Brain pericyte (primary cell): ENCODE measurements at regions not wholly inside any gene's neighbourhood (a gene's known extent, or its start where the extent isn't known, plus 50 kb on each side); places are given as distances from the start of the nearest gene placed in this dataset.

ENCODE experiments used
- DNase-seq: peaks from one replicate; pipeline ENCODE4 v3.0.0-alpha.2; 2012; ENCODE audit warnings: low read depth, low spot score

DNA sequence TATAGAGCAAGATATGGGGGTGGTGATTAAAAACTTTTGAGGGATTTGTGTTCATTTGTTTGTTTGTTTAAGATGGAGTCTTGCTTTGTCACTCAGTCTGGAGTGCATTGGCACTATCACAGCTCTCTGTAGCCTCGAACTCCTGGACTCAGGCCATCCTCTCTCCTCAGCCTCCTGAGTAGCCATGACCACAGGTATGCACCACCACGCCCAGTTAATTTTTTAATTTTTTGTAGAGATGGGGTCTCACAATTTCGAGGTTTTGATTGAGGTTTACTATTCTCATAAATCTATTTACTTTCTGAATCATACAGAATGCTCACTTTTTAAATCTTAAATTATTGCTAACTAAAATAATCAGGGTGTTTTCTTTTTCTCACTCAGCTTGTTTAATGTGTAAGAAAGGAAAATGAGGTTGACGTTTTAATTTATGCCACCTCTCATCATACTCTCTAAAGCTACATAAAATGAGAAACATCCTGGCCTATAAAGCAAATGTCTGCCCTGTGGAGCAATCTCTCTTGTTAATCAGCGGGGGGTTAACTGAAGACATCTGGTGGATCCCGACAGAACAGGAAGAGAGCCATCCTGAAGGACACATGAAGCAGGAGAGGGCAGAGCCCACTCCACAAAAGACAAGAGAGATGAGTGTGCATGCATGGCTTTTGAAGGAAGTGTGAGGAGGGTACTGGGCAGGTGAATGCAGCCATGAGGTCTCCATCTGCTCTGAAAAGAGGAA, 589.1 kb upstream of the SLC8A1 start:
- DNase-seq: no peak

DNA sequence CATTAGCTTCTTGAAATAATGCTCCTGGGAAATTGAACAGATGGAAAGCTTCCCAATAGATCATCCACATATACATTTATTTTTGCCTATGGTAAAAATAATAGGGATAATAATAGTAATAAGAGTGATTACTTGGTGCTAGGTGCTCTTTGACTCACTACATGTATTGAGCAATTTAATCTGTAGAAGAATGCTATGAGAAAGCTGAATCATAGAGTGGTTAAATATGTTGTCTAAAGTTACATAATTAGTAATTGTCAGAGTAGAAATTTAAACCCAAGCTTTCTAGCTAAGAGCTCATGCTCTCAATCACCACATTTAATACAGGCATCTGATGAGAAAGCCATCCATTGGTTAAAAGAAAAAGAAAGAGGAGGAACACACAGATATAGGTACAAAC, 590.5 kb upstream of the SLC8A1 start:
- no peak for DNase-seq

DNA sequence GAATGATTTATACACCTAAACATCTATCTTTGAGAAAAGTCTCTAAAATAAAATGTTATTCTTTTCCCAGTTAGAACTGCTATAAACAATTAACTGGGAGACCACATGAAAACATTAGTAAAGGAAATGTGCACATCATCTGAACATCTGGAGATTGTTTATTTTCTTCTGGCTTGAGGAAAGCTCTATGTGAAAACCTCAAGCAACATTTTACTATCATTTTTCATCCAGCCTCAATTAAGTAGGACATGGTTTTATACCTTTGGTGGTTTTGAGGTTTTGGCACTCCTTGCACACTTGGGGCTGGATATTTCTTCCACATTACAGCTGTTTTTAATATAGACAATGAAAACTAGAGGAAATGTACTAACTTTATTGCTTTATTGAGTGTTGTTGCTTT, 609.5 kb upstream of the SLC8A1 start:
- peak; percentile 50 for DNase-seq

DNA sequence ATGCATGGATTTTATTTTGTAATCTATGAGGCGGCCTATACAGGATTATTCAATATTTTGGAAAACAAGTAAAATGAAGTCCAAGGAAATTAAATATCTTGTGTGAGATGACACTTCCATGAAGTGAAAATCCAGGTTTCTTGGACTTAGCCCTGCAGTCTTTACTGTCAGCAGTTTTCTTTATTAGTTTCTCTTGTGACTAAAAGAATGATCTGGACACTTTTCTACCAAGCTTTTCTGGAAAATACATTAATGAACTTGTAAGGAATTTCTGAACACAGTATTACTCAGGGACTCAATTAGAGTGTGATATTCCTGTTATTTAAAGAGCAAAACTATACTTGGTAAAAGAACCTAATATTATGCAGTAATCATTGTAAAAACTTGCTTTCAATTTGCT, 610.4 kb upstream of the SLC8A1 start:
- no peak for DNase-seq

DNA sequence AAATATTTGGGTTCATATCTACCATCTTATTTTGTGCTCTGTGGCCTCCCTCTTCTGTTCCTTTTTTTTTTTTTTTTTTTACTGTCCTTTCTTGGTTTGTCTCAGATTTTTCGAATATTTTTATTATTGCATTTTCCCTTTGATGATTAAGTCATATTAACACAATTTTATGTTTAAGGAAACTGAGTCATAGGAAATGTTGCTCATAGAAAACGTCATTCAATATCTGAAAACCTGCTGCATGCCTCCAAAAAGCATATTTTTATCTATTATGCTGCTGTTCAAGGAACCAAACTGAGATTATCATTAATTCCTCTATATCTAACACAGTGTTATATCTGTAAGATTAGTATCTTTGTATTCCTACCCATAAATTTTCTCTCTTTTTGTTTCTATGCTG, 614.3 kb upstream of the SLC8A1 start:
- DNase-seq: no peak

DNA sequence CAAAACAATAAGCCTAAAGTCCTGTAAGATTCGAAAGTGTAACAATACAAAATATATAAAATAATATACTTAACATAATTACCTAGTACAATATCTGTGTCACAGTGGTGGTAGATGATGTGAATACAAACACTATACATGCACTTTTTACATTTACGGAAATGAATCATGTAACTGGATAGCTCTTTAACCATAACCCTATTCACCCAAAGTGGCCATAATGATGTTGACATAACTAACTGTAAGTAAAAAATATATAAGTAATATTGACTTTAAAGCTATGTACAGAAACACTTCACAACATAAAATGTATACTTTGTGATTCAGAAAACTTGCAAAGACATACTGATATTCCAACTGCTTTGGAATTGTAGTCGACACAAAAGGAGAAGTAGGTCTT, 616.9 kb upstream of the SLC8A1 start:
- no peak for DNase-seq

DNA sequence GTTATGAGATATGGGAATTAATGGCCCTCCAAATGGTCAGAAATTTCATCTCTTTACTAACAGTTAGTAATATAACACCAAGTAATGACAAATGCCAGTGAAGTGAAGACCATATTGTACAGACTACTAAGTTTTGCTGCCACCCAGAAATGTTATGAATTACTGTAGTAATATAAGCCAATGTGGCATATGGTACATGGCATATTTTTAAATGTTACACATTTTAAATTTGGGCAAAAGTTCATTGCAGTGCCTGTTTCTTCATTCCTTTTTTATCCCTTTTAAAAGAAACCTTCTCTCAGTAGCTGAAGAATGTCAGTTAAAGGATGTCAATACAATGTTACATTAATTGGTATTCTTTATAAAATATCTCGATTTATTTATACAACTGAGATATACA, 626.5 kb upstream of the SLC8A1 start:
- no peak for DNase-seq

DNA sequence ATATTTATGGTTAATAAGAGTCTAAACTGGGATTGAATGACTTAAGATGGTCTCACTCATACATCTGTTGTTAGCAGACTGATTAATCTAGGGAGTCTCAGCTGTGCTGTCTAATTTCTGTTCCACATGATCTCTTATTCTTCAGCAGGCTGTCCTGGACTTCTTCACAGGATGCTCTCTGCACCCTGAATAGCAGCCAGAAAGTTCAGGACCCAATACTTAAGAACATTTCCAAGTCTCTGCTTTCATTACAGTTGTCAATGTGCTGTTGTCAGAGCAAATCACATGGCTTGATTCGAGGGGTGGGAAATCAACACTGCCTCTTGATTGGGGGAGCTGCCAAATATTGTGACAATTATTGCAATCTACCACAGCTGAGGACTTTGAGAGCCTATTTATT, 627.1 kb upstream of the SLC8A1 start:
- DNase-seq: no peak

DNA sequence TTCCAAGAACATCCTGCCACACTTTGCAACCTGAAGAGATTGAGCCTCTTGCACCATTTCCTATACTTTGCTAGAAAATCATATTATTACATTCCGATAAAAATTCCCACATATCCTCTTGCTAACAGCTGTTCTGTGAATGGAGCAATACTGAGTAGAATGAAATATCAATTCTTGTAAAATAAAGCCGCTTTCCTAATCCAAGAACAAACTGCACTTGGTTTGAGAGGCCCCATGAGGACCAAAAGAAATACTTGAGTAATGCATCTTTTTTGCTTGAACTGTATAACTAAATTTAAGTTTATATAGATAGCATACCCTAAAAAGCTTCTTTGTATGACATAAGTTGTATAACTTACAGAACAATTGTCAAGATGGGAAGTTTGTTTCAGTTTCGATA, 632.4 kb upstream of the SLC8A1 start:
- DNase-seq: no peak

DNA sequence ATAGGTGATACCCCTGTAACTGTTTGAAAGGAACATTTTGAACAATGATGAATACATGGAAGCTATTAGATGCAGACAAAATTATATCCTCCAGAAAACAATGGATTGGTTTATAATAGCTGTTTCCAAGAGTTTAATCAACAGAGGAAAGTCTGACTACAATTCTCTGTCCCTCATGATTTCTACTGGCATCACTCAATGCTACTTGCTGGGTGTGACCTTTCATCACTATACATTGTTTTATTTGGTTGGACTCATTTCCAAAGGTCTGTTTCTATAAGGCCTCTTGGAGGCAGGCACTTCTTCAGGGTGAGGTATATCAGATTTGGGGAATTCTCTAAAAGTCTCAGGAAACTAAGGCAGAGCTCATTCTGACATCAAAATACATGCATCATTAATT, 636.1 kb upstream of the SLC8A1 start:
- no peak for DNase-seq

DNA sequence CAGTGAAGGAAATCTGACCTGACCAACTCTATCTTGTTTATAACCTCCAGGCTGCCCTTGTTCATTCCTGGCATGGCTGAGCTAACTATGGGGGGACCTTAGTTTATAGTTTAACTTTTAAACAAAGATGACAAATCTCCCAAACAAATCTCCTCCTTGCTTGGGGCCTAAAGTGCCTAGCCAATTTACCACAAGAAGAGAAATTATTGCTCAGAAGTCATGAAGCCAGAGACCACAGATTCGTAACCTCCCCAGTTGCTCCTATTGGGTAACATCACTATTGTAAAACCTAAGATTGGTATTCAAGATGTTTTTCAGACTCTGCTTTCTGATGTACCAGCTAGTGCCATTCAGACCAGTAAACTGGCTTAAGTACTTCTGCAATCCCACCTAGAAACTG, 649.4 kb upstream of the SLC8A1 start:
- no peak for DNase-seq

DNA sequence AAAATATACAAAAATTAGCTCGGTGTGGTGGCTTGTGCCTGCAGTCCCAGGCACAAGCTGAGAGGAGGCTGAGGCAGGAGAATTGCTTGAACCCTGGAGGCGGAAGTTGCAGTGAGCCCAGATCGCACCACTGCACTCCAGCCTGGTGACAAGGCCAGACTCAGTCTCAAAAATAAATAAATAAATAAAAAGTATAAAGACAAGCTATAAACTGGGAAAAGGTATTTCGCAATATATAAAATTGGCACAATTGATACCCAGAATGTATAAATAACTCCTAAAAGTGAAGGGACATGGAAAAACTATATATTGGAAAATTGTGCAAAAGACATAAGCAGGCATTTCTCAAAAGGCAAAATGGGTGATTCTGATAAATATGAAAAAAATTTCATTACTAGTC, 657.9 kb upstream of the SLC8A1 start:
- no peak for DNase-seq

DNA sequence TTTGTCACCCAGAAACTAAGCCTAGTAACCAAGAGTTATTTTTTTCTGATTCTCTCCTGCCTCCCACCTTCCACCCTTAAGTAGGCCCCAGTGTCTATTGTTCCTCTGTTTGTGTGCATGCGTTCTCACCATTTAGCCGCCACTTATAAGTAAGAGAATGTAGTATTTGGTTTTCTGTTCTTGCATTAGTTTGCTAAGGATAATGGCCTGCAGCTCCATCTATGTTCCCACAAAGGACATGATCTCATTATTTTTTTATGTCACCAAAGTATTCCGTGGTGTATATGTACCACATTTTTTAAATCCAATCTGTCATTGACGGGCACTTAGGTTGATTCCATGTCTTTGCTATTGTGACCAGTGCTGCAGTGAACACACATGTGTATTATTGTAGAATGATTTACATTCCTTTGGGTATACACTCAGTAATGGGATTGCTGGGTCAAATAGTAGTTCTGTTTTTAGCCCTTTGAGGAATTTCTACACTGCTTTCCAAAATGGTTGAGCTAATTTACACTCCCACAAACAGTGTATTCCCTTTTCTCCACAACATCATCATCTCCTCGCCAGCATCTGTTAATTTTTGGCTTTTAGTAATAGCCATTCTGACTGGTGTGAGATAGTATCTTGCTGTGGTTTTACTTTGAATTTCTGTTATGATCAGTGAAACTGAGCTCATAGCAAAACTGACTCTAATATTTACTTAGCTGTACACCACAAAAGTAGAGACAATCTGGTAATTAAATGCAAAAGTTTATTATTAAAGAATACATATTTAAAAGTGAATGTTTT, 660.1 kb upstream of the SLC8A1 start:
- no peak for DNase-seq

DNA sequence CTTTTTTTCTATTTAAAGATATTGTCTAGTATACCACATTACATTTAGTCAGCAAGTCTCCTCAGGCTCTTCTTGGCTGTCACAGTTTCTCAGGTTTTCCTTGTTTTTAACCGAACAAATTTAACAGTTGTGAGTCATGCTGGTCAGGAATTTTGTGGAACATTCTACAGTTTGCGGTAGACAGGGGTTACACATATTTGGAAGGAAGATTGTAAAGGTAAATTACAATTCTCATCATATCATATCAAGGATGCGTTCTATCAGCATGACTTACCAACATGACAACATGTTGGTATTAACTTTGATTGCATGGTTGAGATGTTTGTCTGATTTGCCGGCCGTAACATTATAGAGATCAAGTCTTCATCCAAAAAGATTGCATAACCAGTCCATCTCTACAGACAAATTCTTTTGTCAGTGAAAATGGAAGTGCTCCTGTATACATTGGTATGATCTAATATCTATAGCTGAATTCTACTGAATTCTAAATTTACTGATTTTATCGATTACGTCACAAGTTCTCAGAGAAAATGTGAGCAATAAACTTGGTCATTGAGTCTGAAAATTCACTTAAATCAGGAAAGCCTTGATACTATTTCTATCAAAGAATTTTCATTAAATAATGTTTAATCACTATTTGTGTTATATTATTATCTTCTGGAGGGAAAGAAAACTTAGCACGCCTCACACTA, 664.4 kb upstream of the SLC8A1 start:
- DNase-seq: no peak

DNA sequence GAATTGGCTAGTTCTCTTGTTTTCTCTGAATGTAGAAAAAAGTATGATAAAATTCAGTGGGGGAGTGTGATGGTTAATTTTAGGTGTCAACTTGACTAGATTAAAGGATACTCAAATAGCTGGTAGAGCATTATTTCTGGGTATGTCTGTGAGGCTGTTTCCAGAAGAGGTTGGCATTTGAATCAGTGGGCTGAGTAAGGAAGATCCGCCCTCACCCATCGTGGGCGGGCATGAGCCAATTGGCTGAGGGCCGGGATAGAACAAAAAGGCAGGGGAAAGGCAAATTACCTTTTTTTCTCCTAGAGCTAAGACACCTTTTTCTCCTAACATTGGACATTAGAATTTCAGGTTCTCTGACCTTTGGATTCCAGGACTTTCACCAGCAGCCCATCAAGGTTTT, 667.6 kb upstream of the SLC8A1 start:
- no peak for DNase-seq

DNA sequence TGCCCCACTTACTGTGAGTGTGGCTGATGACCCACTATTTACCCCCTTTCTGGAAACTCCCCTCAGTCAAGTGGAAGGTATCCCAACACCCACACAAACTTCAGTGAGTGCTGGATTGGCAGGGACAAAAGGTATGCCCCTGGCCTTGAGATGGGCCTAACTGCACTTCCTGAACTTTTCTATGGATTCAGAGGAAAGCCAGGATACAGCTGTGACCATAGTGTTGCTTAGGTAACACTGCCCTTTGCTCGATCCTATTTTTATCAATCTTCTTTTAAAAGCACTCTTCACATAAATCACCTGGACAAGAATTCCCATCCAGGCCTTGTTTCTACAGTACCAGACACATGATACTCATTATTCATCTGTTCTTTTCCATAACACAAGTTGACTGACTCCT, 671.5 kb upstream of the SLC8A1 start:
- DNase-seq: no peak

DNA sequence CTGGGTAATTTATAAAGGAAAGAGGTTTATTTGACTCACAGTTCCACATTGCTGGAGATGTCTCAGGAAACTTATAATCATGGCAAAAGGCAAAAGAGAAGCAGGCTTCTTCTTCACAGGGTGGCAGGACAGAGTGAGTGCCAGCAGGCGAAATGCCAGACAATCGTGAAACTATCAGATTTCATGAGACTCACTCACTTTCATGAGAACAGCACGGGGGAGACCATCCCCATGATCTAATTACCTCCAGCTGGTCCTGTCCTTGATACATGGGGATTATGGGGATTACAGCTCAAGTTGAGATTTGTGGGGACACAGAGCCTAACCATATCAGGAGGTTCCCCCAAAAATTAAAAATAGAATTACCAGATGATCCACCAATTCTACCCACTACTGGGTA, 675.5 kb upstream of the SLC8A1 start:
- no peak for DNase-seq

DNA sequence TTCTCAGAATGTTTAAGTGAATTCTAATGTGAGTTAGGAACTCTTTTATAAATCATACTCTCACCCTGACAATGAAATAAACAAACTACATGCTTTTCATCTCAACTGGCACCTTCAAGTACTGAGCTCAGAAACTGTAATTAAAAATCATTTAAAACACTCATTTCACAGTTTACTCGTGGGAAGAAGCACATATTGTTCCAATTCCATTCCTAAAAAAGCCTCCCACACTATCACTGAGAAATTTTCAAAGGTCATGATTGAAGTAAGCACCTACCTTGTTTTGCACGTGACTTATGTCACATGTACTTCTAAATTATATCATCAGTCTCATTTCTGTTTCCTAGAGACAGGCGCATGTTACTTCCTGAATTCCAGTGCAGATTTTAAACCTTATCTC, 678.1 kb upstream of the SLC8A1 start:
- no peak for DNase-seq

DNA sequence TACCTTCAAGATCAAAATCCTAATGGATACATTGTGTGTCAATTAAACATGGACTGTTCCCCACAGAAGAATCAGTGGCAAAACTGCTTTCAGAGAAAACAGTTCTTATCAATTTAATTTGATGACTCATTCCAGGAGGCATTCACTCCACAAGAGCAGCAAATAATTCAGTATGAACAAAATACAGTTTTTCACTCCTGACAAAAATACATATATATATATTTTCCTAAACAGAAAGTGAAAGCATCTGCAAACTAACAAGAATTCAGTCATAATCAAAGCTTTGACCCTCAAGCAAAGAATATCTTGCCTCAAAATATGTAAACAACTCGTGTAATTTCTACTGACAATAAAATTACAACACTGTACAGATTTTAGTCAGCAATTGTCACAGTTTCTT, 685.1 kb upstream of the SLC8A1 start:
- no peak for DNase-seq

DNA sequence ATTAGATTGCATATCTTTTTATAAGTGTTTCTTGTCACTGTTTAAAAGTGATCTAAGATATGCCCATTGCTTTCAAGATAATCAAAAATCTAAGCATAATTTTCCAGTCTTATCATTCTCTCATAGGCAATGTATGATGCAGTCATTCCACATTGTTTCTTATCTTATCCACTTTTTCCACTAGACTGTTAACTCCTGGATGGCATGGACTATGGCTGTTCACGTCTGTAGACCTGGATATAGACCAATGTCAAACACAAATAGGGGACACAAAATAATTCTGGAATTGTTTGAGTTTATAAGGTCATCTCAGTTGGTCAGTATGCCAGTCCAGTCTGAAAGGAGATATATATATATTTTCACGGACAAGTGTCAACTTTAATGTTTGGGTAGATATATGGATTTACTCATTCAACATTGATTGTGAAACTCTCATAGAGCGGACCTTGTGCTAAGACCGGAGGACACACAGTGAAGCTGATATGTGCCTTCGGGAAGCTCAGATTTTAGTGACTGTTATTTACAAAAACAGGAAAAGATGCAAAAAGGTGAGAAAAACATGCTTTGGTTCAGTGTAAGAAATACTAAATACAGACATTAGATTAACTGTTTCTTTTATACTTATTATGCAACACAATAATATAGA, 689.4 kb upstream of the SLC8A1 start:
- DNase-seq: no peak

DNA sequence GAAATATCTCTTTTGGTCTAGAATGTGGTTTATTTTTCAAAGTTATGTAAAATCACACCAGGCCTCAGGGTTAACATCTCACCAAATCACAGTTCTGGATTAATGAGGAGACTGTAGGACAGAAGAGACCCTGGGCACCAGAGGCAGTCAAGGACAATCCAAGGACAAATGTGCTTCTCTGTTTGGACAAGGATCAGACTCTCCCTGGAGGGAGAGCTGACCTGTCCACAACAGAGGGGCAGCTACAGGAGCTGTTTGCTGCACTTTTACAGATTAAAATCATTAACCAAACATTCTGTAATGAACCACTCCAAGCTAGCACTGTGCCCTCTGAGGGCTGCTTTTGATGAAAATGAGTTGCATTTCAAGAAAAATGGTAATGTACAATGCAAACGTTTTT, 690.6 kb upstream of the SLC8A1 start:
- no peak for DNase-seq

DNA sequence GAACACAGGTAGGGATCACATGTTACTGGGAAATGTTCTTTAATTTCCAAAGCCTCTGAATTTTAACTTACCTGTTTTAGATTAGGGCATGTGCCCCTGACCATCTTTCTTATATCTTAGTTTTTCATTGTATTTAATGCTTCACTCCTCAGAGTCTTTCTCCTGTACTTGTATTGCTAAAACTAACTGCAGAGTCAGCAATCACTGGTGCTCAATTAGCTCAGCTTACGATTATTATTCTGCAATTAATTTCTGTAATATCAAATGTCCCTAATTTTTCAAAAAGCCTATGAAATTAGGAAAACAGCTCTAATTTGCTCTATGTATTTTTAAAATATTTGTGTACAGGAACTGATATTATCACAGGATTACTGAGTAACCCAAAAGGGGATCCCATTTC, 693.2 kb upstream of the SLC8A1 start:
- DNase-seq: no peak
